Urothelium cell line (cell line): ENCODE measurements at regions not wholly inside any gene's neighbourhood (a gene's known extent, or its start where the extent isn't known, plus 50 kb on each side); places are given as distances from the start of the nearest gene placed in this dataset.

Experiments used
- DNase-seq: peaks from one replicate; pipeline ENCODE4 v3.0.0; 2011; ENCODE audit warnings: low spot score, mixed read lengths
- FAIRE-seq: peaks from 2 replicates; lab custom pipeline; 2011; peaks lifted over from hg19 to GRCh38; lab: Jason Lieb, UNC

DNA sequence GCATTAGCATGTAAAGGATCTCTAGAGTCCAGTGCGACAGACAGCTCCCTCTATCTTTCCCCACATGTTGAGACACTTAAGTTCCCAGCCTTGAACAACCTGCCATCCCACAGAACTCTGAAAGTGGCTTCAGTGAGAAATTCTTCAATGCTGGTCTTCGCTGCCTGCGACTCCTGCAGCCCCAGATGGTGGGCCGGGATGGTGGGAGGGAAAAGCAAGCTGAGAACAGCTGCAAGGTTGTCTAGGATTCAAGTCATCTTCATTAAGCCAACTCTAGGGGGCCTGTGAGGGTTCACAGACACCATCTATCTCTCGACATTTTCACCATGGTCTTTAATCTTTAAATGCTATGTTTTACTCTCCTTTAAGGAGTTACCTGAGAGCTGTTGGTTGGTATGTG, 185.5 kb upstream of the C1orf174 start:
- no peak for DNase-seq
- FAIRE-seq: no peak

DNA sequence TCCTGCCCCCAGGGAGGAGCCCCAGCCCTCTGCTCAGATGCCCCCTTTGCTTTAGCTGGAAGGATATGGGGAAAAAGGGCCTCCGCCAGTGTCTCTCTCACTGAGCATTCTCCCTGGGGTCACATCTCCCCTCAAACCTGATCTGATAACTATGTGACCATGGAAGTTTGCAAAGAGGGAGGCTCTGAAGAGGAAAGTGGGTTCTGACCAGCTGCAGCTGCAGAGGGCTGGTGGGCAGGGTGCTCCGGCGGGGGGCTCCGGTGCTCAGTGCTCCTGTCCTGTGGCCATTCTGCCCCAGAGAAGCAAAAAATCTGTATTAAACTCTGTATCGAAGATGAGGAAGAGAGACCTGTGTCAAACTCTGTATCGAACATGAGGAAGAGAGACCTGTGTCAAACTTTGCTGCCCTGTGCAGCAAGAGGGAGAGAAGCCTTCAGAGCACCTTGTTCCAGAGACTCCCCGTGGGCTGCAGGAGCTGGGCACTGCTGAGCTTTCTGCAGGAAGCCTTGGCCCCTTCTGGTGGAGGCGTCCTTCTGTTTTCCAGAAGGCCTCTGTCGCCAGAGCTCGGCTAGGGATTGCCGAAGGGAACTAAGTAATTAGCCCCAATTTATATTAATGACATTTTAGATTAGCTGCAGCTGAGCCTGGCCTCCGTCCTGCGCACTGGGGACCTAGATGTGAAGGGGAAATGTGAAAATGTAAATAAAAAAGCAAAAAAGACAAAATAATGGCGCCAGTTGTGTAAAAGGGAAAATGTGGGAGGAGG, 186.2 kb upstream of the C1orf174 start:
- DNase-seq: no peak
- no peak for FAIRE-seq

DNA sequence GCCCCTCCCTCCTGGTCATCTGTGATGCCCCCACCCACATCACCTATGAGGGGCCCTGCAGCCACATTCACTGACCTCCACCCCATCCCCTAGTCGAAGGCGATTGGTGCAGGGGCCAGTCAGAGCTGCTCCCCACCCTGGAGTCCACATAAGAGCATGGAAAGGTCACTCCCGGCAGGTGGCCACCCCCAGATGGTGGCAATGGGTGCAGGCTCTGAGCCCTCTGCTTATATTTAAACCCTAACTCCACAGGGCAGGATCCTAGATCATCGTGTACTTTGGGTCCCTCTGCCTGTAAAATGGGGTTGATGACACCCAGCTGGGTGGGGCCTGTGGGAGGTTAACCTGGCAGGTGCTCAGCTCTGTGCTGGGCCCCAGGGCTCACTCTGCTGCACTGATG, 186.8 kb upstream of the C1orf174 start:
- DNase-seq (no peak), FAIRE-seq (no peak)

DNA sequence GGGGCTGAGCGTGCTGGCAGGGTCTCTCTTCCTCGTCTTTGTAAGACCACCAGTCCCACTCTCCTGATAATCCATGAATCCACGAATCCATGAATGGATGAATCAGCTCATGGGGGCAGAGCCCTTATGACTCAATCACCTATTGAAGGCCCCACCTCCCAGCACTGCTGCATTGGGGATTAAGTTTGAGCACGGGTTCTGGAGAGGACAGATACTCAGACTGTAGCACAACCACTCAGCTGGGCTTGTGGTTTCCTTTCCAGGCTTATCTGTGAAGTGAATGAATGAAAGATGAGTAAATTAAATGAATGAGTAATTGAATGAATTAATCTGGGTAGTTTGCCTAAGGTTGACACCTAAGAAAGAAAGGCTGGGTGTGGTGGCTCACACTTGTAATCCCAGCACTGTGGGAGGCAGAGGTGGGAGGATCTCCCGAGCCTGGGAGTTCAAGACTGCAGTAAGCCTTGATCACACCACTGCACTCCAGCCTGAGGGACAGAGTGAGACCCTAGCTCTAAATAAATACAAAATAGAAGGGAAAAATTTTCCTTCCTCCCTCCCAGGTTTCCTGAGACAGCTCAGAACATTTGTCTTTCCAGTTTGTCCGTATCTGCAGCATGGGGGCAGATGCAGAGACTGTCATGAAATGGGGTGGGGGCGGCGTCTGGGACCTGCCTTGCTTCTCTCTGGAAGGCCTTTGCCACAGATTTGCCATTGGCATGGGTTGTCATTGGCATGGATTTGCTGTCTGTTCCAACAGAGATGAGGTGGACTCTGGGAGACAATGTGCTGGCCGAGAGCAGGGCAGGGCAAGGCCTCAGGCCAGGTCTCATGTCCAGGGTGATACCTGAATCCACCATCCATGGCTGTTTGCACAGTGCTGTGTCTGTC, 187.7 kb upstream of the C1orf174 start:
- FAIRE-seq: no peak
- no peak for DNase-seq

DNA sequence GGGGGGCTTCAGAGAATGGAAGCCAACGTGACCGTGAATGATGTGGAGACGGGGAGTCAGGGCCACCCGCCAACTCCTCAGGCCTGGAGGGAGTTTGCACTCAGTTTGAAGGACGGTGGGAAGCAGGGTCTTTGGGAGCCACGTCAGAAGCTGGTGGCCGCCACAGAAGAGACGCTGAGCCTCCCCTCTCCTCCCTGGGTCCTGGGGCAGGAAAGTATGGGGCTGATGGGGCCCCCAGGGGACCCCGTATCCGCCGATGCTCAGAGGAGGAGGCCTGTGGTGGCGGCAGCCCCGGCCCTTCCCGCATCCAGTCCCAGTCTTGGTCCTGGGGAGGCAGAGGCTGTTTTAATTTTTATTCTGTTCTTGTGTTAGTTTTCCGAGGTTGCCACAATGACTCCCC, 188.6 kb upstream of the C1orf174 start:
- no peak for FAIRE-seq
- no peak for DNase-seq

DNA sequence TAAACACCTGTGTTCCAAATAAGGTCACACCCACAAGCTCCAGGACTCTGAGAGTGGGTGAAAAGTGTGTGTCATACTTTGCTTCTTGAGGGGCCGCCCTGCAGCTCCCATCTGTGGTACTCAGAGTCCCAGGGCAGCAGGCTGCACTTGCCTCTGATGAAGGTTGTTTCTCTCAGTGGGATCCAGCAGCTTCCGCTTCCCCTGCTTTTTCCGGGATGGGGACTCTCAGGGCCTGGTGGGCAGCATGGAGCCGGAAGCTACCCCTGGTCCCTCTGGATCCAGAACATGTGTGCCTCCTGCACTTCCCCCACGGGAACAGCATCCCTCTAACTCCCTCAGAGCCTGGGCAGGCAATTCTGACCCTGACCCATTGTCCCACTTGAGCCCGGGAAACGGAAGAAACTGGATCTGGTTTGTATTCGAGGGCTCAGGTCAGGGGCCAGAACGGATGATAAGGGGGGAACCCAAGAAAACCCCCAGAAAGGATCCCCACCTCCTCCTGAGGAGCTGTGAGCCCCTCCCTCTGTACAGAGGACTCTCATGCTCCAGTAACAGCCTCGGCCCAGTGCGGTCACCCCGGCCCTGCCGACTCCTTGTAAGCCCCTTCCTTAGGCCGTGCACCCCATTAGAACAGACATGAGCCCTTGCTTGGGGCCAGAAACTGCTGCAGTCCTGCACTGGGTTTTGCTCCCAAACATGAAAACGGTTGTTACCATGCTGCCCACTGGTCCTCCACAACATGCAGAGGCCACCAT, 189.5 kb upstream of the C1orf174 start:
- no peak for FAIRE-seq
- DNase-seq: no peak

DNA sequence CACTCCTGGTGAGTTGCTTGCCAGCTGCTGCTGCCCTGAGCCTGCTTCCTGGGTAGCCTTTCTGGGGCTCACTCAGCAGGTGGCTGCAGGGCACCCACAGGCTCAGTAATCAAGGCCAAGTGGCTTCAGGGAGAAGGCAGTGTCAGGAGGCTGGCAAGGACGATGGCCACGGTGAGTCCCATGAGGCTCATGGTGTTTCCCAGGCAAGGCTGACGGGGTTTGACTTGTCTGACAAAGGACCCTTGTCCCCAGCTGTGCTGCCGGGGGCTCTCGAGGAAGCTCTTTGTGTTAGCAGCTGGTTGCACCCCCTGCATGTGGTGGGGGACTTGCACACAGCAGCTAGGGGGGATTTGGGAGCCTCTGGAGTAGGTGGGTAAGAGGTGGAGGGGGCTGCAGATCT, 190.5 kb upstream of the C1orf174 start:
- DNase-seq (no peak), FAIRE-seq (no peak)

DNA sequence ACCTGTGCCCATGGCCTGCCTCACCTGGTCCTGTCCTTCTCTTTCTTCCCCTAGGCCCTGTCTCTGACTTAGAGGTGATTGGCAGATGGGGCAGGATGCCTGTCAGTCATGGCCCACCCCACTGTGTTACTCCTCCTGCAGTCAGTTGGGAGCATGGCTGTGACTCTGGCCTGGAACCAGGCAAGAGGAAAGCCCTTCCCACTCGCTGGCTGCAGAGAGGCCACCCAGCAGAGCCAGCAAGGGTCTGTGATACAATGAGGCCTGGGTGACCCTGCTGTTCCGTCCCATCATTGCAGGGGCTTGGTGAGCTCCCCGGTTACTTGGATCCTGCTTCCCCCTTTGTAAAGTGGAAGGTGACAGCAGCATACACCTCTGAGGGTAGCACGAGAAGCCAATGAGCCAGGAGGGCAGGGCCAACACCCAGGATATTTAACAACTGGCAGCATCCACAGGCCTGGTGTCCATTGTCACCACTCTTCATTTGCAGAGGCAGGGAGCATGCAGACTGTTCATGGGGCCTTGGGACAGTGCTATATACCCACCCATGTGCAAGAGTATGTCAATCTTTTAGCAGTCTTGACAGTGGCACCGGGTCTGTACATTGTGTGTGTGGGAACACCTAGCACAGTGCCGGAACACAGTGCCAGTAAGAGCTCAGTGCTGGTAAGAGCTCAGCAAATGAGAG, 191.0 kb upstream of the C1orf174 start:
- FAIRE-seq: no peak
- no peak for DNase-seq

DNA sequence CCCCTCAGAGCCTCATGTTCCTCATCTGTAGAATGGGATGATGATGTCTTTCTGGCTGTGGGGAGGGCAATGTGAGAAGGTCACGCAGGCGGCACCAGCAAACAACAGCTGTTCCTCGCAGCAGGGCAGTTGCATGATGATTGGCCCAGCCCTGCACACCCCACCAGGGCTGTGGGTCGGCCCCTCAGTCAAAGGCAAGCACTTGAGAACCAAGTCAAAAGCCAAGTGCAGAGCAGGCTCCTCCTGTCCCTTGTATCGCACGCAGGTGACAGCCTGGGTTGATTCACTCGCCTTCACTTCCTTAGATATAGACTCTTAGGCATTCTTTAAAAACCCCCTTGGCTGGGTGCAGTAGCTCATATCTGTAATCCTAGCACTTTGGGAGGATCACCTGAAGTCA, 191.9 kb upstream of the C1orf174 start:
- FAIRE-seq: no peak

DNA sequence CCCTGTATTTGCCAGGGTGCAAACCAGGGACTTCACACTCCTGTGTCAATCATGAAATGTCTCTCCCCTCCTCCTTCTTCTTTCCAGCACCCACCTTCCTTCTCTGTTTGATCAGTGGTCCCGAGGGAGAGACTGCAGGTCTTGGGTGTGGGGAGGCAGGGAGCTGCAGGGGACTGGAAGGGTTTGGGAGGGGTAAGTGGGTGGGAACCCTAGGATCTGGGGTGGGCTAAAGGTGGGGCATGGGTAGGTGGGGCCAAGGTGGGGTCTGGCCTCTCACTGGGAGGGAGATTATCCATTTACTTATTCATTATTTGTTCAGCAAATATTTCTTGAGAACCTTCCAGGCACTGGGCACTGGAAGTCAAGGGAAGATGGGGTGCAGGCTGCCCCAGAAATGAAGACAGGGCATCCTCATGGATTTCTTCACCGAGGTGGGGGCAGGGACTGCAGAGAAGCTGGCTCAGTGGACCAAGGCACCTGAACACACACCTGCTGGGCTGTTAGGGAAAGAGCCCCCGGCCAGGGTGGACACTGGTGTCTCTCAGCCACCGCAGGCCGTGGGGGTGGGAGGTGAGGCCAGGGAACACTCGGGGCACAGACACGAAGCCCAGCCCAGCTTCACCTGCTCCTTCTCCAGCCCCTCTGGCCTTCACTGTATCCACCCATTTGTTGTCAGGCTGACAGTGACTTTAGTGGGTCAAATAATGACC, 193.9 kb upstream of the C1orf174 start:
- FAIRE-seq: no peak
- no peak for DNase-seq

More for the DNA sequence above, 191.9 kb upstream of the C1orf174 start:
- no peak for DNase-seq

DNA sequence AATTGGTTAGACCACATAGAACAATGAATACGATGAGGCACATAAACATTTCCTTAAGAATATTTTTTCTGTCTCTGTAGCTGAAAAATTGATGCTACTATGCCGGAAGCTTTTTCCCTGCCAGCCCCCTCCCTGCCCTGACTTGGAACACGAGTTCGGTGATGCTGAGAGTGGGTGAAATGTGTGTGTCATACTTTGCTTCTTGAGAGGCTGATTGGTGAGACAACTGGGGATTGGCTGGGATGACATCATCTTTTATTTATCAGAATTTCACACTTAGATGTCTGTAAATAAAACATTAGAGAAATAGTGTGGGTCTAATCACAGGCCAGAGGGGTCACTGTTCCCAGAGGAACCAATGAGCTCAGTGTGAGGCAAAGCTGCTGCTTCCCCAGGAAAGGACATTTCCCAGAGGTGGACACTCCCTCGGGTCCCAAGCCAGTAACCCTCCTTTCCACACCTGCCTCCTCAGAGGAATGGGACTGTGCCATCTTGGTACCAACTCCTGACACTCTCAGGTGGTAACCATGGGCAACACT, 195.4 kb upstream of the C1orf174 start:
- DNase-seq (no peak), FAIRE-seq (no peak)

DNA sequence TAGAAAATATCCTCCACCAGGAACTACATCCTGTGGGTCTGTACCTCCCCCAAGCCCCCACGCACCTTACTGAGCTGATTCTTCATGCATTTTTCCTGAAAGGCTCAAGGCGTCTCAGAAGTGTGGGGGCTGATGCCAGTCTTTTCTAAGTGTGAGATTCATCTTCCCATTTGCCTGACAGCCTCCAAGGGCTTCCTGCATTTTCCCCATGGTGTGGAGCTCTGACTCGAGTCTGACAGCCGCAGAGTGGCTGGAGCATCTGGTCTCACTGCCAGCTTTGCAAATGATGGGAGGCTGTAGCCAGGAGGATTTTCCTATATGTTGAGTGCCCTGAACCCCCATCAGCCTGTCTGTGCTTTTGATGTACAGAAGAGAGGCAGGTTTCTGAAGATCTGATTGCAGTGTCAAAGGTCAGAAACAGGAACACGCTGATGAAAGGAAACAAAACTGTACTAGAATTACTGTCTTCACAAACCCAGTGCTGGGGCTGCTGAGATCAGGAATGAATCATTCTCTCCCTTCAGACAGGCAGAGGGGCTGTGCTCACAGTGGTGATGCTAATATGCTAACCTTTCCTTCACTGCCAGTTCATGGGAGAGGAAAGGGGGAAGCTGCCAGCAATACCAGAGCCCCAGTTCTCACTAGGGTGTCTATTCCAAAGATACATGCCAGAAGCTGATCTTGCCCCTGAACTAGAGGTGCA, 201.5 kb upstream of the C1orf174 start:
- DNase-seq (no peak), FAIRE-seq (no peak)

DNA sequence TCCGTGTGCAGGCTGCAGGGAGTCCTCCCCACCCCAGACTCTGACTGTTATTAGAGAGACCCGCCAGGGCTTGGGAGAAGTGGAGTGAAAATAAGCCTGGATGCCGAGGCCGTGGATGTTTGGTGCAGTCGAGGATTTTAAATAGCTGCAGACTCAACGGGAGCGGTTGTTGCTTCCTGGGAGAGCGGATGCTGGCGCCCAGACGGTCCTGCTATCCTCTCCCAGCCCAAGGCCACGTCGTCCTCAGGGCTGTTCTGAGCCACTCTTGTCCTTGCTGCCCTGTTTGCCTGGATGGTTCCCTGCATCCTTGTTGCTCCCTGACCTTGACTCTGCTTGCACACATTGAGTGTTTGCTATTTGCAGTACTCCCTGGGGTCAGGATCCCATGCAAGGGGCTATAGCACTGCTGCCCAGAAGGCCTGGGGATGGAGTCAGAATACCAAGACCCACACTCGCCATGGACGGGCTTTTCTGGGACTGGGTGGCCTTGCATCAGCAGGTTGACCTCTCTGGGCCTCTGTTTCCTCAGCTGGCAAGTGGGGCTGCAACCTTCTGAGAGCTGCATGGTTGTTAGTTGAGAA, 205.3 kb upstream of the C1orf174 start:
- FAIRE-seq (no peak), DNase-seq (no peak)

DNA sequence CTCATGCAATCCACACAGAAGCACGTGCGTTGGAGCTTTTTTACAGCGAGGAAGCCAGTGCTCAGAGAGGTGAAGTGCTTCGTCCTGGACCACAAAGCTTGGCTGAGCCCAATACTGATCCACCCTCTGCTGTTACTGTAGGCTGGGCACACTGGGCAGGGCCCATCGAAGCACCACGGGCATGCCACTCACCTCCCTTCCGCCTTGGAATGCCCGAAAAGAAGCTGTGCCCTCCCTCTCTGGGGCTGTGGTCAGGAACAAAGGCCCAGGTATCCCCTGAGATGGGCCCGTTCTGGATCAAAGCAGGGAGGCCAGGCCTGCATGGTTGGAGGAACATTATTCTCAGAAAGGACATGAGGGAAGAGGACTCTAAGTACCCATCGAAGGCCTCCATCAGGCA, 206.7 kb upstream of the C1orf174 start:
- no peak for FAIRE-seq
- no peak for DNase-seq

DNA sequence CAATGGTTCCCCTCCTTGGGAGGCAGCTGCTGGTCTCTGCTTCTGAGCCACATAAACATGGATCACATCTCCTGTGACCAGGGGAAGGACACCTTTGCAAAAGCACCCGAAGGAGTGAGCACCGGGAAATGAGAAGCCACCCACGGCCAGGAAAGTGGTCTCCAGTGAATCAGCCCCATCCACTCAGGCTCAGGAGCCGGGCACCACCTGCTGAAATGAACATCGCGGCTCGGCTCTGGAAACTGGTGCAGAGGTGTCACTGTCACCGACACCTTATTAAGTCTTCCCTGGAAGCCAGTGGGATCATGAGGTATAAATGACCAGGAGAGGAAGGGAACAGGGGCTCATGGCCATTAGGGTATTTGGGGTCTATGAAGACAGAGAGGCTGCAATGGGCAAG, 207.2 kb upstream of the C1orf174 start:
- FAIRE-seq (no peak), DNase-seq (no peak)

DNA sequence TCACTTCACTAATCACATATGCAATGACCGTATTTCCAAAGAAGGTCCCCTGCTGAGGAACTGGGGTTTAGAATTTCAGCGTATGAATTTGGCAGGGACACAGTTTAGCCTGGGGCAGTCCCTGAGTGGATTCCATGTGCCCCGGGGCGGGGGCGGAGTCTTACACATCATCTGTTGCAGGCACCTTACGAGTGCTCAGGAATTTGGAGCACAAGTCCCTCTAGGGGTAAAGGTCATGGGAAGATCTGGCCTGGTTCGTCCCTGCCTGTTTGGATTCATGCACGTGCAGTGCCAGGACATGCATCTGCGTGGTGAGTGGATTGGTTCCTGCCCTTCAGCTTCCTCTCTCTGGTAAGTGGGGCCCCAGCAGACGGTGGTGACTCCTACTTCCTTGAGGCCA, 208.3 kb upstream of the C1orf174 start:
- DNase-seq (no peak), FAIRE-seq (no peak)

DNA sequence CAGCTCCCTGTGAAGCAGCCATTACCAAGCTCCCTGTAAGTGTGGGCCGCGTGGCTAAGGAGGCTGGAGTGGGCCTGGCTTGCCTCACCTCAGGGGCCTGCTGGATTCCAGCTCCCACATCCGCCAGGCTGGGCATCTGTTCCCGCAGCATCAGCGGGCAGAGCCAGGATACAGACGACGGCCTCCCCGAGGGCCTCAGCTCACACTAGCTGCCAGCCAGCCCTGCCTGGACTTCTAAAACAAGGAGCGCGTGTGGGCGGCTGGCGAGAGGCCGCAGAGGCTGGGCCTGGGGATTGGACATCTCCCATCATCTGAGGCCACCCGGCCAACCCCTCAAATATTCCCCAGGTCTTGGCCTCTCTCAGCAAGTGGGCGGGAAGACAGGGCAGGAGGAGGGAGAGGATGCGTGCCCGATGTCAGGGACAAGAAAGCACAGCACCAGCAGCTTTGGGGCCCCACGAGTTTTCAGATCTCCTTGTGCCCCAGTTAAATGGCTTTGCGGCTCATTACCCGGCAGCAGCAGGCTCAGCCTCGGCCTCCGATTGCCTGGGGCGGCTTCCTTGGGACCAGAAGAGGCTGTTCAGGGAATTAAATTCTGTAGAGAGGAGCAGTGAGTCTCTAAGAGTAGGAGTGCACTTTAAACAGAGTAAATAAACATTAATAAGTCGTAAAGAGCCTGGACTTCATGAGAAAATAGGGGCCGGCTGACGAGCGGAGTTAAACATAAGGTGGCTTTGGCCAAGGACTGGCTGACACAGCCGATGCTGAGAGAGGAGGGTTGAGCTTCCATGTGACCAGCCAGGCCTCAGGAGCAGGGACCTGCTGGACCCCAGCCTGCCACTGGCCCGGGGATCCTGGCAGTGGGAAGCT, 208.9 kb upstream of the C1orf174 start:
- DNase-seq (no peak), FAIRE-seq (no peak)

DNA sequence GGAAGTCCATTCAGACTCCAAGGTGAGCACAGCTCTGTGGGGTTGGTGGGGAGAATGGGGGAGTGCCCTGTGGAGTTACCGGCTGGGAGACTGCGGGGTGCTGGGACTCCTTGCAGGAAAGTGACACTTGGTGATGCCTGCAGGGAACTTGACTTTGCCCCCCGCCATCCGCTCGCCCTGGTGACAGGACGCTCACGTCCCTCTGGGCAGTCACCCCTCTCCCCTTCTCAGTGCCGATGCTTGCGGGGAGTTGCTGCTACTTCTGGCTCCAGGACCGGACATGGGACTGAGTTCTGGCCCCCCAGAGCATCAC, 209.5 kb upstream of the C1orf174 start:
- FAIRE-seq: no peak

More for the DNA sequence above, 209.5 kb upstream of the C1orf174 start:
- no peak for DNase-seq
